ENCODE measurements at regions not wholly inside any gene's neighbourhood (a gene's known extent, or its start where the extent isn't known, plus 50 kb on each side); places are given as distances from the start of the nearest gene placed in this dataset.
A peak's percentile ranks its signal among the peaks of the same experiment; 100 is the strongest.

GRCh38 chr18:22625406-22625805 lies 207.7 kb upstream of the CTAGE1 start:
- DNase-seq (ENCODE audit: low spot score) = no peak

- DNase-seq (ENCODE audit: low spot score) = no peak
These were observed 209.1 kb upstream of the CTAGE1 start for GRCh38 chr18:22626771-22627170.

GRCh38 chr18:22627506-22627905 lies 209.8 kb upstream of the CTAGE1 start:
- DNase-seq (ENCODE audit: low spot score) = no peak

GRCh38 chr18:22628795-22629510 lies 211.2 kb upstream of the CTAGE1 start:
- no peak for DNase-seq (ENCODE audit: low spot score)

- DNase-seq (ENCODE audit: low spot score) = no peak
These were observed 213.3 kb upstream of the CTAGE1 start for GRCh38 chr18:22630980-22631379.

- no peak for DNase-seq (ENCODE audit: low spot score)
These were observed 214.5 kb upstream of the CTAGE1 start for GRCh38 chr18:22632191-22632590.

GRCh38 chr18:22634464-22634863 lies 216.7 kb upstream of the CTAGE1 start:
- DNase-seq (ENCODE audit: low spot score) = no peak

- no peak for DNase-seq (ENCODE audit: low spot score)
These were observed 220.1 kb upstream of the CTAGE1 start for GRCh38 chr18:22637787-22638186.

GRCh38 chr18:22639026-22639463 lies 221.3 kb upstream of the CTAGE1 start:
- DNase-seq (ENCODE audit: low spot score) = no peak

GRCh38 chr18:22639561-22639960 lies 221.8 kb upstream of the CTAGE1 start:
- no peak for DNase-seq (ENCODE audit: low spot score)

GRCh38 chr18:22640281-22640842 lies 222.6 kb upstream of the CTAGE1 start:
- no peak for DNase-seq (ENCODE audit: low spot score)

- no peak for DNase-seq (ENCODE audit: low spot score)
These were observed 224.2 kb upstream of the CTAGE1 start for GRCh38 chr18:22641958-22642357.

- DNase-seq (ENCODE audit: low spot score) = no peak
These were observed 226.0 kb upstream of the CTAGE1 start for GRCh38 chr18:22643731-22644130.

GRCh38 chr18:22650247-22650646 lies 232.5 kb upstream of the CTAGE1 start:
- no peak for DNase-seq (ENCODE audit: low spot score)

GRCh38 chr18:22657619-22658018 lies 239.9 kb upstream of the CTAGE1 start:
- DNase-seq (ENCODE audit: low spot score) = no peak

- no peak for DNase-seq (ENCODE audit: low spot score)
These were observed 240.6 kb upstream of the CTAGE1 start for GRCh38 chr18:22658318-22658717.

- no peak for DNase-seq (ENCODE audit: low spot score)
These were observed 245.7 kb upstream of the CTAGE1 start for GRCh38 chr18:22663378-22663777.

GRCh38 chr18:22666411-22666940 lies 248.8 kb upstream of the CTAGE1 start:
- no peak for DNase-seq (ENCODE audit: low spot score)

GRCh38 chr18:22667156-22667555 lies 249.4 kb upstream of the CTAGE1 start:
- no peak for DNase-seq (ENCODE audit: low spot score)

GRCh38 chr18:22667616-22668422 lies 250.1 kb upstream of the CTAGE1 start:
- peak; percentile 60 for DNase-seq (ENCODE audit: low spot score)

- no peak for DNase-seq (ENCODE audit: low spot score)
These were observed 250.8 kb upstream of the CTAGE1 start for GRCh38 chr18:22668496-22668895.

- no peak for DNase-seq (ENCODE audit: low spot score)
These were observed 253.2 kb upstream of the CTAGE1 start for GRCh38 chr18:22670914-22671313.
